Cardiac muscle cell (in vitro differentiated cells and primary cell): ENCODE measurements at regions not wholly inside any gene's neighbourhood (a gene's known extent, or its start where the extent isn't known, plus 50 kb on each side); places are given as distances from the start of the nearest gene placed in this dataset.

ENCODE experiments used
- DNase-seq, 2 donors: peaks; one replicate each; pipeline versions ENCODE4 v3.0.0 to v3.0.0-alpha.2; 2010 to 2017; ENCODE audit warnings: low read depth in 1 of 2, low spot score in 1 of 2
- H3K27ac ChIP-seq: fragments of 200-600 bp; sonication (generic); 2 replicates; pipeline ENCODE4 v1.5.1; 2016
- H3K27me3 ChIP-seq: fragments of 200-600 bp; sonication (generic); 2 replicates; pipeline ENCODE4 v1.6.0; 2016; ENCODE audit warnings: control low read depth
- H3K36me3 ChIP-seq: fragments of 200-600 bp; sonication (generic); 2 replicates; pipeline ENCODE4 v1.5.1; 2016; ENCODE audit warnings: control low read depth
- H3K4me1 ChIP-seq: fragments of 200-600 bp; sonication (generic); 2 replicates; pipeline ENCODE4 v1.8.1; 2017; ENCODE audit warnings: low read depth, mild to moderate bottlenecking, mixed run types
- H3K4me3 ChIP-seq: fragments of 200-600 bp; sonication (generic); 2 replicates; pipeline ENCODE4 v1.5.1; 2016; ENCODE audit warnings: mild to moderate bottlenecking
- H3K9me3 ChIP-seq: fragments of 200-600 bp; sonication (generic); 2 replicates; pipeline ENCODE4 v1.5.1; 2017; ENCODE audit warnings: low read depth, mild to moderate bottlenecking, control low read depth
- TF ChIP-seq, protein P1 (sequence below): IDR thresholded peaks from 2 replicates; pipeline ENCODE4 v1.5.1; 2012; ENCODE audit warnings: low read depth, mild to moderate bottlenecking, low read length

- no peaks in the 10 kb centered on the region for H3K27me3 ChIP-seq
- TF ChIP-seq, protein P1, sequence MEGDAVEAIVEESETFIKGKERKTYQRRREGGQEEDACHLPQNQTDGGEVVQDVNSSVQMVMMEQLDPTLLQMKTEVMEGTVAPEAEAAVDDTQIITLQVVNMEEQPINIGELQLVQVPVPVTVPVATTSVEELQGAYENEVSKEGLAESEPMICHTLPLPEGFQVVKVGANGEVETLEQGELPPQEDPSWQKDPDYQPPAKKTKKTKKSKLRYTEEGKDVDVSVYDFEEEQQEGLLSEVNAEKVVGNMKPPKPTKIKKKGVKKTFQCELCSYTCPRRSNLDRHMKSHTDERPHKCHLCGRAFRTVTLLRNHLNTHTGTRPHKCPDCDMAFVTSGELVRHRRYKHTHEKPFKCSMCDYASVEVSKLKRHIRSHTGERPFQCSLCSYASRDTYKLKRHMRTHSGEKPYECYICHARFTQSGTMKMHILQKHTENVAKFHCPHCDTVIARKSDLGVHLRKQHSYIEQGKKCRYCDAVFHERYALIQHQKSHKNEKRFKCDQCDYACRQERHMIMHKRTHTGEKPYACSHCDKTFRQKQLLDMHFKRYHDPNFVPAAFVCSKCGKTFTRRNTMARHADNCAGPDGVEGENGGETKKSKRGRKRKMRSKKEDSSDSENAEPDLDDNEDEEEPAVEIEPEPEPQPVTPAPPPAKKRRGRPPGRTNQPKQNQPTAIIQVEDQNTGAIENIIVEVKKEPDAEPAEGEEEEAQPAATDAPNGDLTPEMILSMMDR = no peak
- H3K9me3 ChIP-seq = no peaks in the 10 kb centered on the region
- H3K36me3 ChIP-seq = no peaks in the 10 kb centered on the region
- H3K4me1 ChIP-seq = no peaks in the 10 kb centered on the region
- no peak for DNase-seq
- no peak overlapping the region for H3K4me3 ChIP-seq
- H3K27ac ChIP-seq = no peak overlapping the region
These were observed 83.0 kb downstream of the OTOL1 start for GRCh38 chr3:161579395-161580126.

GRCh38 chr3:161585922-161586321, 89.3 kb downstream of the OTOL1 start:
- Histone ChIP-seq H3K36me3 (no peaks in the 10 kb centered on the region), H3K4me3 (no peak overlapping the region), H3K4me1 (no peaks in the 10 kb centered on the region), H3K9me3 (no peaks in the 10 kb centered on the region), H3K27me3 (no peaks in the 10 kb centered on the region), H3K27ac (no peak overlapping the region)
- TF ChIP-seq, protein P1 = no peak
- DNase-seq = no peak

GRCh38 chr3:161586556-161587235, 90.1 kb downstream of the OTOL1 start:
- Histone ChIP-seq H3K36me3 (no peaks in the 10 kb centered on the region), H3K27ac (no peak overlapping the region), H3K4me3 (no peak overlapping the region), H3K4me1 (no peaks in the 10 kb centered on the region), H3K27me3 (no peaks in the 10 kb centered on the region), H3K9me3 (no peaks in the 10 kb centered on the region)
- no peak for DNase-seq
- TF ChIP-seq, protein P1 = no peak

DNA sequence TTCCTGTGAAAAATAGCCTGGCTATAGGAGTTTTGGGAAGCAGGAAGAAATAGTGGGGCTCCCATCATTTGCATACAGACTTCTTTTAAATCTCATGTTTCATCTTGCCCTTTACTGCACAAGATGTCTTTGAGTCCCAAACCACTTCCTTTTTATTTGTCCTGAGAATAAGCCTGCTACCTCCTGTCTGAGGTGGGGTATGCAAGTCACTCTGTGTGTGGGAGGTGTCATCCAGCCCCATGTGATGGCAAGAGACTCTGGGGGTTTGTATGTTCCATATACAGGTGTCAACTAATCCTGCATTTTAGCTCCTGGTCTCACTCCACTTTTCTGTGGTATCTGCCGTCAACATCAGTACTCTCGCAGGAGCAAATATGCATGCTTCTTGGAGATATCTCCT, 102.0 kb downstream of the OTOL1 start:
- no peak overlapping the region for H3K27ac ChIP-seq
- no peaks in the 10 kb centered on the region for H3K4me1 ChIP-seq
- H3K27me3 ChIP-seq = no peaks in the 10 kb centered on the region
- no peaks in the 10 kb centered on the region for H3K9me3 ChIP-seq
- no peak for DNase-seq
- TF ChIP-seq, protein P1 = no peak
- H3K4me3 ChIP-seq = no peak overlapping the region
- H3K36me3 ChIP-seq = no peaks in the 10 kb centered on the region

- no peak for DNase-seq
- no peaks in the 10 kb centered on the region for H3K27me3 ChIP-seq
- H3K9me3 ChIP-seq = no peaks in the 10 kb centered on the region
- H3K36me3 ChIP-seq = no peaks in the 10 kb centered on the region
- TF ChIP-seq, protein P1 = no peak
- H3K4me3 ChIP-seq = no peak overlapping the region
- no peak overlapping the region for H3K27ac ChIP-seq
- no peaks in the 10 kb centered on the region for H3K4me1 ChIP-seq
These were observed 103.1 kb downstream of the OTOL1 start for GRCh38 chr3:161599697-161600096.
